PC-3 (cell line): ENCODE measurements at regions not wholly inside any gene's neighbourhood (a gene's known extent, or its start where the extent isn't known, plus 50 kb on each side); places are given as distances from the start of the nearest gene placed in this dataset.

ENCODE experiments used
- ATAC-seq: fragments of 200-7000 bp; cut with Tn5 transposase; 2 replicates; pipeline ENCODE4 v1.9.1; 2020; ENCODE audit warnings: mild to moderate bottlenecking, moderate library complexity
- BruUV-seq: library from RNA; stranded (reverse); fragments of 400-500 nt; replicated peaks from 2 replicates; lab custom pipeline; 2021; lab: Mats Ljungman, UMichigan
- CTCF ChIA-PET: fragments of 300-600 bp; sonication (Branson Sonifier 250); formaldehyde crosslinking; loops from one replicate; lab custom pipeline; 2022; ENCODE audit warnings: antibody characterized with exemption; lab: Charles Lee
- POLR2A ChIA-PET: fragments of 300-600 bp; sonication (Branson Sonifier 250); formaldehyde crosslinking; loops from one replicate; lab custom pipeline; 2022; ENCODE audit warnings: antibody characterized with exemption; ENCODE audit not compliant: unreplicated experiment; lab: Charles Lee
- DNase-seq: peaks from one replicate; pipeline ENCODE4 v3.0.0-alpha.2; 2015
- H2AFZ ChIP-seq: fragments of 300-600 bp; sonication (generic); 2 replicates; pipeline ENCODE4 v1.6.0; 2016; ENCODE audit warnings: antibody characterized with exemption, low read length
- H3F3A ChIP-seq: fragments of 300-600 bp; sonication (generic); one replicate; pipeline ENCODE4 v1.6.0; 2017; ENCODE audit warnings: antibody characterized with exemption, low read length, control low read depth, mild to moderate bottlenecking; ENCODE audit not compliant: unreplicated experiment
- H3K27ac ChIP-seq: fragments of 300-600 bp; sonication (generic); 2 replicates; pipeline ENCODE4 v1.5.1; 2016; ENCODE audit warnings: mild to moderate bottlenecking, low read length
- H3K27me3 ChIP-seq: fragments of 300-600 bp; sonication (generic); 2 replicates; pipeline ENCODE4 v1.6.1; 2016; ENCODE audit warnings: low read length, mixed read lengths
- H3K36me3 ChIP-seq: fragments of 300-600 bp; sonication (generic); 2 replicates; pipeline ENCODE4 v1.6.1; 2016; ENCODE audit warnings: low read depth, mixed run types, low read length, mixed read lengths
- H3K4me1 ChIP-seq: fragments of 300-600 bp; sonication (generic); 2 replicates; pipeline ENCODE4 v1.5.1; 2016; ENCODE audit warnings: low read length; ENCODE audit not compliant: insufficient read depth
- H3K4me2 ChIP-seq: fragments of 300-600 bp; sonication (generic); 2 replicates; pipeline ENCODE4 v1.6.0; 2016; ENCODE audit warnings: low read length
- H3K4me3 ChIP-seq: fragments of 300-600 bp; sonication (generic); 2 replicates; pipeline ENCODE4 v1.5.1; 2016; ENCODE audit warnings: mild to moderate bottlenecking, low read length, mixed read lengths
- H3K79me2 ChIP-seq: fragments of 300-600 bp; sonication (generic); 2 replicates; pipeline ENCODE4 v1.6.1; 2017; ENCODE audit warnings: low read length, mixed read lengths
- H3K9ac ChIP-seq: fragments of 300-600 bp; sonication (generic); 2 replicates; pipeline ENCODE4 v1.6.0; 2016; ENCODE audit warnings: mild to moderate bottlenecking, low read length
- H3K9me2 ChIP-seq: fragments of 300-600 bp; sonication (generic); replicated peaks from 2 replicates; pipeline ENCODE4 v1.6.1; 2016; ENCODE audit warnings: mixed run types, low read length, mixed read lengths
- H3K9me3 ChIP-seq: fragments of 300-600 bp; sonication (generic); 2 replicates; pipeline ENCODE4 v1.6.1; 2016; ENCODE audit warnings: low read length, mixed read lengths
- H4K20me1 ChIP-seq: fragments of 300-600 bp; sonication (generic); 2 replicates; pipeline ENCODE4 v1.6.1; 2016; ENCODE audit warnings: low read length, mixed read lengths
- CTCF ChIP-seq: fragments of 300-600 bp; sonication (generic); conservative IDR thresholded peaks from 2 replicates; pipeline ENCODE4 v1.5.1; 2017; ENCODE audit warnings: antibody characterized with exemption, low read depth, mild to moderate bottlenecking, low read length
- EZH2 ChIP-seq: fragments of 300-600 bp; sonication (generic); IDR thresholded peaks from one replicate; pipeline ENCODE4 v1.6.1; 2017; ENCODE audit warnings: antibody characterized with exemption, mild to moderate bottlenecking, low read length; ENCODE audit not compliant: unreplicated experiment
- EZH2phosphoT487 ChIP-seq: fragments of 300-600 bp; sonication (generic); IDR thresholded peaks from 2 replicates; pipeline ENCODE4 v1.6.1; 2018; ENCODE audit warnings: mild to moderate bottlenecking, antibody characterized with exemption, low read length, borderline replicate concordance
- intact Hi-C: fragments of 100-400 bp; cut with micrococcal nuclease; formaldehyde crosslinking; loops from 2 replicates; pipeline ENCODE4 v1.9.0; 2023

- no peak overlapping the region for H3K4me3 ChIP-seq
- H3K36me3 ChIP-seq, result no peaks in the 10 kb centered on the region
- no peak for TF ChIP-seq EZH2
- no peak for TF ChIP-seq CTCF
- TF ChIP-seq EZH2phosphoT487, result no peak
- ATAC-seq (no peak), DNase-seq (no peak)
- no peak overlapping the region for H3K4me2 ChIP-seq
- no peaks in the 10 kb centered on the region for H3F3A ChIP-seq
- intact Hi-C loops, result no loop called here
- H3K9ac ChIP-seq, result no peak overlapping the region
- POLR2A ChIA-PET, result no interaction called here
- BruUV-seq, result no TSS peak
- no peaks in the 10 kb centered on the region for H3K79me2 ChIP-seq
- H3K27ac ChIP-seq, result no peak overlapping the region
- H2AFZ ChIP-seq, result no peak overlapping the region
- H3K9me3 ChIP-seq, result no peaks in the 10 kb centered on the region
- H3K9me2 ChIP-seq, result no peaks in the 10 kb centered on the region
- H4K20me1 ChIP-seq, result no peaks in the 10 kb centered on the region
- no peaks in the 10 kb centered on the region for H3K27me3 ChIP-seq
- no peaks in the 10 kb centered on the region for H3K4me1 ChIP-seq
- CTCF ChIA-PET, result no interaction called here
These were observed 223.3 kb upstream of the CCDC54 start for GRCh38 chr3:107153981-107154380.

- DNase-seq, result no peak
- no peak overlapping the region for H3K27ac ChIP-seq
- H3F3A ChIP-seq, result no peaks in the 10 kb centered on the region
- no peak for TF ChIP-seq CTCF
- TF ChIP-seq EZH2, result no peak
- no peak for TF ChIP-seq EZH2phosphoT487
- no peak overlapping the region for H3K4me3 ChIP-seq
- no TSS peak for BruUV-seq
- H3K79me2 ChIP-seq, result no peaks in the 10 kb centered on the region
- H4K20me1 ChIP-seq, result no peaks in the 10 kb centered on the region
- ChIA-PET CTCF (no interaction called here), POLR2A (no interaction called here)
- no peak for ATAC-seq
- H3K27me3 ChIP-seq, result no peaks in the 10 kb centered on the region
- H3K9me3 ChIP-seq, result no peaks in the 10 kb centered on the region
- H3K36me3 ChIP-seq, result no peaks in the 10 kb centered on the region
- no peak overlapping the region for H3K9ac ChIP-seq
- H3K9me2 ChIP-seq, result no peaks in the 10 kb centered on the region
- intact Hi-C loops, result no loop called here
- no peak overlapping the region for H2AFZ ChIP-seq
- no peaks in the 10 kb centered on the region for H3K4me1 ChIP-seq
- no peak overlapping the region for H3K4me2 ChIP-seq
These were observed 204.8 kb upstream of the CCDC54 start for GRCh38 chr3:107172411-107172810.

GRCh38 chr3:107184375-107184774, 192.9 kb upstream of the CCDC54 start:
- intact Hi-C loops, result no loop called here
- no peaks in the 10 kb centered on the region for H3K79me2 ChIP-seq
- ChIA-PET CTCF (no interaction called here), POLR2A (no interaction called here)
- H4K20me1 ChIP-seq, result no peaks in the 10 kb centered on the region
- no peak overlapping the region for H3K4me3 ChIP-seq
- no peaks in the 10 kb centered on the region for H3K27me3 ChIP-seq
- no peaks in the 10 kb centered on the region for H3K36me3 ChIP-seq
- no peak for TF ChIP-seq EZH2
- no peak for TF ChIP-seq CTCF
- no peak for TF ChIP-seq EZH2phosphoT487
- no TSS peak for BruUV-seq
- H3K9ac ChIP-seq, result no peak overlapping the region
- no peaks in the 10 kb centered on the region for H3K4me1 ChIP-seq
- H3K9me2 ChIP-seq, result no peaks in the 10 kb centered on the region
- no peaks in the 10 kb centered on the region for H3F3A ChIP-seq
- H3K9me3 ChIP-seq, result no peaks in the 10 kb centered on the region
- H3K4me2 ChIP-seq, result no peak overlapping the region
- H3K27ac ChIP-seq, result no peak overlapping the region
- no peak overlapping the region for H2AFZ ChIP-seq
- DNase-seq (no peak), ATAC-seq (no peak)
